ENCODE measurements at regions not wholly inside any gene's neighbourhood (a gene's known extent, or its start where the extent isn't known, plus 50 kb on each side); places are given as distances from the start of the nearest gene placed in this dataset.

GRCh38 chr6:102761872-102762271 lies 1368.4 kb downstream of the GRIK2 start:
- TF ChIP-seq MXI1 (conservative IDR thresholded peaks at IDR 0.05; ENCODE audit: poor library complexity, severe bottlenecking) = no peak
- TF ChIP-seq, protein P1, sequence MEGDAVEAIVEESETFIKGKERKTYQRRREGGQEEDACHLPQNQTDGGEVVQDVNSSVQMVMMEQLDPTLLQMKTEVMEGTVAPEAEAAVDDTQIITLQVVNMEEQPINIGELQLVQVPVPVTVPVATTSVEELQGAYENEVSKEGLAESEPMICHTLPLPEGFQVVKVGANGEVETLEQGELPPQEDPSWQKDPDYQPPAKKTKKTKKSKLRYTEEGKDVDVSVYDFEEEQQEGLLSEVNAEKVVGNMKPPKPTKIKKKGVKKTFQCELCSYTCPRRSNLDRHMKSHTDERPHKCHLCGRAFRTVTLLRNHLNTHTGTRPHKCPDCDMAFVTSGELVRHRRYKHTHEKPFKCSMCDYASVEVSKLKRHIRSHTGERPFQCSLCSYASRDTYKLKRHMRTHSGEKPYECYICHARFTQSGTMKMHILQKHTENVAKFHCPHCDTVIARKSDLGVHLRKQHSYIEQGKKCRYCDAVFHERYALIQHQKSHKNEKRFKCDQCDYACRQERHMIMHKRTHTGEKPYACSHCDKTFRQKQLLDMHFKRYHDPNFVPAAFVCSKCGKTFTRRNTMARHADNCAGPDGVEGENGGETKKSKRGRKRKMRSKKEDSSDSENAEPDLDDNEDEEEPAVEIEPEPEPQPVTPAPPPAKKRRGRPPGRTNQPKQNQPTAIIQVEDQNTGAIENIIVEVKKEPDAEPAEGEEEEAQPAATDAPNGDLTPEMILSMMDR (IDR thresholded peaks at IDR 0.05; ENCODE audit: poor library complexity, severe bottlenecking) = no peak
- TF ChIP-seq EZH2 (IDR thresholded peaks at IDR 0.05; ENCODE audit: borderline replicate concordance, insufficient read depth, low read length, poor library complexity, severe bottlenecking) = no peak
